GM12878 (cell line): ENCODE measurements at regions not wholly inside any gene's neighbourhood (a gene's known extent, or its start where the extent isn't known, plus 50 kb on each side); places are given as distances from the start of the nearest gene placed in this dataset.

ENCODE experiments used
- ATAC-seq: fragments of 200-7000 bp; cut with Tn5 transposase; 3 replicates; pipeline ENCODE4 v1.9.1; 2020; ENCODE audit warnings: mild to moderate bottlenecking, moderate library complexity
- BruUV-seq: library from RNA; stranded (reverse); fragments of 400-500 nt; replicated peaks from 2 replicates; lab custom pipeline; 2021; lab: Mats Ljungman, UMichigan
- CTCF ChIA-PET: fragments of 300-600 bp; sonication (Branson Sonifier 250); formaldehyde crosslinking; extraction: SDS; loops from one replicate; lab custom pipeline; 2021; ENCODE audit warnings: inconsistent platforms; lab: Yijun Ruan, JAX
- POLR2A ChIA-PET: fragments of 350-600 bp; formaldehyde crosslinking; extraction: SDS; loops from one replicate; lab custom pipeline; 2021; ENCODE audit warnings: inconsistent platforms; lab: Charles Lee
- RAD21 ChIA-PET: fragments of 300-600 bp; sonication (Branson Sonifier 250); formaldehyde crosslinking; loops from one replicate; lab custom pipeline; 2023; ENCODE audit warnings: antibody characterized with exemption; ENCODE audit not compliant: unreplicated experiment; lab: Charles Lee
- SMC1A ChIA-PET: fragments of 300-600 bp; sonication (Branson Sonifier 250); formaldehyde crosslinking; loops from one replicate; lab custom pipeline; 2023; ENCODE audit not compliant: unreplicated experiment, uncharacterized antibody; lab: Charles Lee
- DNase-seq: peaks from one replicate; pipeline ENCODE4 v3.0.0-alpha.2; 2011; ENCODE audit warnings: low read depth, low spot score
- FAIRE-seq: peaks from 3 replicates; lab custom pipeline; 2011; peaks lifted over from hg19 to GRCh38; lab: Jason Lieb, UNC
- H2AFZ ChIP-seq: 2 replicates; pipeline ENCODE4 v1.6.0; 2011; ENCODE audit warnings: low read depth, low read length, control low read depth; ENCODE audit not compliant: control insufficient read depth
- H3K27ac ChIP-seq: 2 replicates; pipeline ENCODE4 v1.5.1; 2011; ENCODE audit warnings: control low read depth; ENCODE audit not compliant: control insufficient read depth, insufficient read depth
- H3K27me3 ChIP-seq, 2 experiments: replicated peaks in 1 of 2; 2 replicates each; pipeline versions ENCODE4 v1.6.0 to v1.6.1; 2011; ENCODE audit warnings: low read length in 1 of 2; ENCODE audit not compliant: control insufficient read depth in 2 of 2, insufficient read depth in 2 of 2
- H3K36me3 ChIP-seq, 2 experiments: 2 replicates each; pipeline ENCODE4 v1.5.1; 2011; ENCODE audit warnings: low read length in 1 of 2; ENCODE audit not compliant: control insufficient read depth in 2 of 2, insufficient read depth in 2 of 2
- H3K4me1 ChIP-seq: 2 replicates; pipeline ENCODE4 v1.6.1; 2011; ENCODE audit warnings: mild to moderate bottlenecking, low read length, moderate library complexity, mixed read lengths; ENCODE audit not compliant: control insufficient read depth, insufficient read depth
- H3K4me2 ChIP-seq: 2 replicates; pipeline ENCODE4 v1.6.0; 2011; ENCODE audit warnings: control low read depth; ENCODE audit not compliant: control insufficient read depth, insufficient read depth
- H3K4me3 ChIP-seq: fragments of 200-600 bp; sonication (generic); 2 replicates; pipeline ENCODE4 v1.5.1; 2016
- H3K79me2 ChIP-seq: 2 replicates; pipeline ENCODE4 v1.6.0; 2011; ENCODE audit warnings: low read length; ENCODE audit not compliant: control insufficient read depth, insufficient read depth
- H3K9ac ChIP-seq: 2 replicates; pipeline ENCODE4 v1.8.0; 2011; ENCODE audit warnings: low read length, control low read depth, mixed read lengths; ENCODE audit not compliant: control insufficient read depth, insufficient read depth
- H3K9me3 ChIP-seq: replicated peaks from 3 replicates; pipeline ENCODE4 v1.5.1; 2011; ENCODE audit warnings: mild to moderate bottlenecking, low read length; ENCODE audit not compliant: control insufficient read depth, insufficient read depth
- H4K20me1 ChIP-seq: 2 replicates; pipeline ENCODE4 v1.6.0; 2011; ENCODE audit not compliant: control insufficient read depth, insufficient read depth
- CHD1 ChIP-seq: IDR thresholded peaks from 2 replicates; pipeline ENCODE4 v1.6.1; 2012; ENCODE audit warnings: low read depth, low read length, improper control_type of control experiment
- FOS ChIP-seq: IDR thresholded peaks from 3 replicates; pipeline ENCODE4 v1.6.1; 2011; ENCODE audit warnings: borderline replicate concordance; ENCODE audit not compliant: insufficient read length; ENCODE audit errors: extremely low read depth
- IKZF2 ChIP-seq, 2 experiments: fragments of 450-650 bp; IDR thresholded peaks; 2 replicates each; pipeline ENCODE4 v1.6.1; 2017; ENCODE audit warnings: mild to moderate bottlenecking in 2 of 2, moderate library complexity in 2 of 2
- NR2C1 ChIP-seq: fragments of 450-650 bp; IDR thresholded peaks from 2 replicates; pipeline ENCODE4 v1.6.1; 2017; ENCODE audit warnings: antibody characterized with exemption, mild to moderate bottlenecking, moderate library complexity
- NR2C2 ChIP-seq: IDR thresholded peaks from 2 replicates; pipeline ENCODE4 v1.6.1; 2011; ENCODE audit warnings: borderline replicate concordance, low read depth; ENCODE audit not compliant: control insufficient read depth, insufficient read length
- POLR2A ChIP-seq: IDR thresholded peaks from 2 replicates; pipeline ENCODE4 v1.6.1; 2011; ENCODE audit warnings: low read depth, mild to moderate bottlenecking, low read length
- RAD51 ChIP-seq: fragments of 450-650 bp; IDR thresholded peaks from 2 replicates; pipeline ENCODE4 v1.6.1; 2016; ENCODE audit warnings: moderate library complexity, mild to moderate bottlenecking, inconsistent platforms
- SMAD1 ChIP-seq: fragments of 450-650 bp; IDR thresholded peaks from 2 replicates; pipeline ENCODE4 v1.6.1; 2018; ENCODE audit warnings: mild to moderate bottlenecking, low read depth; ENCODE audit not compliant: partially characterized antibody
- SPI1 ChIP-seq: IDR thresholded peaks from 2 replicates; pipeline ENCODE4 v1.6.1; 2011; ENCODE audit warnings: low read depth, mild to moderate bottlenecking, low read length, moderate library complexity, borderline replicate concordance; ENCODE audit not compliant: insufficient read depth
- TCF7 ChIP-seq: IDR thresholded peaks from 2 replicates; pipeline ENCODE4 v1.6.1; 2014; ENCODE audit warnings: antibody characterized with exemption, borderline replicate concordance
- YY1 ChIP-seq: IDR thresholded peaks from 2 replicates; pipeline ENCODE4 v1.6.1; 2011; ENCODE audit warnings: low read depth, mild to moderate bottlenecking, low read length
- ZNF274 ChIP-seq: IDR thresholded peaks from one replicate; pipeline ENCODE4 v1.8.0; 2011; ENCODE audit not compliant: insufficient read length, insufficient read depth
- ZNF384 ChIP-seq: IDR thresholded peaks from 2 replicates; pipeline ENCODE4 v1.6.1; 2012; ENCODE audit warnings: low read depth, mild to moderate bottlenecking, low read length, improper control_type of control experiment, borderline replicate concordance
- WGBS: methylation state at CpG from one replicate; pipeline ENCODE4 v1.1.6; 2016; ENCODE audit warnings: low lambda C conversion rate; ENCODE audit not compliant: insufficient replicate concordance, insufficient coverage; ENCODE audit errors: missing lambda C conversion rate; 5-methylcytosine and 5-hydroxymethylcytosine counted together
- in situ Hi-C: fragments of 300-500 bp; cut with MboI; formaldehyde crosslinking; loops from 9 replicates; pipeline ENCODE4 v1.14.3; 2018; ENCODE audit warnings: mixed read lengths
- intact Hi-C: fragments of 100-400 bp; cut with micrococcal nuclease; formaldehyde crosslinking; loops from one replicate; pipeline ENCODE4 v1.14.2; 2022; ENCODE audit not compliant: unreplicated experiment
- TF ChIP-seq, protein P1 (sequence below): fragments of 450-650 bp; IDR thresholded peaks from 2 replicates; pipeline ENCODE4 v1.6.1; 2014; ENCODE audit warnings: mild to moderate bottlenecking
- TF ChIP-seq, protein P2 (sequence below): IDR thresholded peaks from 2 replicates; pipeline ENCODE4 v1.6.1; 2012; ENCODE audit warnings: improper control_type of control experiment, low read depth, low read length; ENCODE audit not compliant: insufficient replicate concordance

DNA sequence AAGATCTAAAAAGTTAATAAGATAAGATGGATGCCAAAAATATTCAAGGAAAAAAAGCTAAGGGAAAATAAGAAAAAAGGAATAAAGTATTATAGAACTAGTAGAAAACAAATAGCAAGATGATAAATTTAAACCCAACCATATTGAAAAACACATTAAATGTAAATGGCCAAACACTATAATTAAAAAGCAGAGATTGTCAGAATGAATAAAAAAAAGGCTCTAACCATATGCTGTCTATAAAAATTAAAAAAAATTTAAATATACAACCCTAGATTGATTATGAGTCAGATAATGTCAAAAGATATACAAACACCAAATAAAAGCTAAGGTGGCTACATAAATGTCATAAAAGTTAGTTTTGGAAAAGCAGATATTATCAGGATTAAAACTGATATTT is 617.5 kb upstream of the SGCG start:
- ChIA-PET POLR2A (no interaction called here), RAD21 (no interaction called here), SMC1A (no interaction called here), CTCF (no interaction called here)
- Histone ChIP-seq H3K9me3 (no peaks in the 10 kb centered on the region), H2AFZ (no peak overlapping the region), H3K4me3 (no peak overlapping the region), H3K9ac (no peak overlapping the region), H3K4me2 (no peak overlapping the region), H4K20me1 (no peaks in the 10 kb centered on the region), H3K27me3 (no peaks in the 10 kb centered on the region), H3K27ac (no peak overlapping the region), H3K4me1 (no peaks in the 10 kb centered on the region), H3K36me3 (no peaks in the 10 kb centered on the region), H3K79me2 (no peaks in the 10 kb centered on the region)
- no peak for FAIRE-seq
- DNase-seq = no peak
- TF ChIP-seq TCF7 (no peak), FOS (no peak), IKZF2 (IDR thresholded peaks at IDR 0.05) (no peak), YY1 (no peak)
- intact Hi-C loops (no loop called here), in situ Hi-C loops (no loop called here)
- BruUV-seq = no TSS peak
- no peak for ATAC-seq

DNA sequence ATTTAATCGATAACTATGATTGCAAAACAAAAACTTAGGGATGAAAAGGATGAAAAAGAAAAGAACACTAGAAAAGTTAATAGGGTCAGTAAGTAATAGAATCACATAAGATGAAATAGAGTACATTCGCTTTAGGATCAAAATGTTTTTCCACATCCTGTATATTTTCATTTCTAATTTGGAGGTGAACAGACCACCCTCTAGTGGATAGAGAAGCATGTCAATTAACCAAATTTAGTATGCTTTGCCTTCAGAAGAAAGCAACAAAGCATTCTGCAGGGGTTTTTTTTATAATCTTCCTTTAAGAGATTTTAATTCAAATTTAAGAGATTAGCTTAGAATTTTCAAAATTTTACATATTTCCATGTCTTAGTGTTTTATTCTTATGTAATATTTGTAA is 611.0 kb upstream of the SGCG start:
- Histone ChIP-seq H3K9ac (no peak overlapping the region), H3K4me2 (no peak overlapping the region), H3K36me3 (no peaks in the 10 kb centered on the region), H3K9me3 (no peaks in the 10 kb centered on the region), H3K27ac (no peak overlapping the region), H3K4me1 (no peaks in the 10 kb centered on the region), H3K27me3 (no peaks in the 10 kb centered on the region), H4K20me1 (no peaks in the 10 kb centered on the region), H2AFZ (no peak overlapping the region), H3K79me2 (no peaks in the 10 kb centered on the region), H3K4me3 (no peak overlapping the region)
- ChIA-PET SMC1A (interaction anchor here (0.6 kb wide), 1 partner anchor 448 kb away, joined by 5 read pairs; no protein-coding TSS in a partner anchor), POLR2A (no interaction called here), RAD21 (no interaction called here), CTCF (no interaction called here)
- no peak for DNase-seq
- no peak for FAIRE-seq
- in situ Hi-C loops (no loop called here), intact Hi-C loops (no loop called here)
- no TSS peak for BruUV-seq
- WGBS = 50% methylated on average over 2 of the region's 2 CpGs
- no peak for ATAC-seq
- TF ChIP-seq RAD51 (no peak), SPI1 (no peak), CHD1 (no peak), NR2C2 (no peak), NR2C1 (no peak), ZNF274 (no peak), SMAD1 (no peak), ZNF384 (no peak), POLR2A (no peak)
- TF ChIP-seq, protein P1, sequence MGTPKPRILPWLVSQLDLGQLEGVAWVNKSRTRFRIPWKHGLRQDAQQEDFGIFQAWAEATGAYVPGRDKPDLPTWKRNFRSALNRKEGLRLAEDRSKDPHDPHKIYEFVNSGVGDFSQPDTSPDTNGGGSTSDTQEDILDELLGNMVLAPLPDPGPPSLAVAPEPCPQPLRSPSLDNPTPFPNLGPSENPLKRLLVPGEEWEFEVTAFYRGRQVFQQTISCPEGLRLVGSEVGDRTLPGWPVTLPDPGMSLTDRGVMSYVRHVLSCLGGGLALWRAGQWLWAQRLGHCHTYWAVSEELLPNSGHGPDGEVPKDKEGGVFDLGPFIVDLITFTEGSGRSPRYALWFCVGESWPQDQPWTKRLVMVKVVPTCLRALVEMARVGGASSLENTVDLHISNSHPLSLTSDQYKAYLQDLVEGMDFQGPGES = no peak
- TF ChIP-seq, protein P2, sequence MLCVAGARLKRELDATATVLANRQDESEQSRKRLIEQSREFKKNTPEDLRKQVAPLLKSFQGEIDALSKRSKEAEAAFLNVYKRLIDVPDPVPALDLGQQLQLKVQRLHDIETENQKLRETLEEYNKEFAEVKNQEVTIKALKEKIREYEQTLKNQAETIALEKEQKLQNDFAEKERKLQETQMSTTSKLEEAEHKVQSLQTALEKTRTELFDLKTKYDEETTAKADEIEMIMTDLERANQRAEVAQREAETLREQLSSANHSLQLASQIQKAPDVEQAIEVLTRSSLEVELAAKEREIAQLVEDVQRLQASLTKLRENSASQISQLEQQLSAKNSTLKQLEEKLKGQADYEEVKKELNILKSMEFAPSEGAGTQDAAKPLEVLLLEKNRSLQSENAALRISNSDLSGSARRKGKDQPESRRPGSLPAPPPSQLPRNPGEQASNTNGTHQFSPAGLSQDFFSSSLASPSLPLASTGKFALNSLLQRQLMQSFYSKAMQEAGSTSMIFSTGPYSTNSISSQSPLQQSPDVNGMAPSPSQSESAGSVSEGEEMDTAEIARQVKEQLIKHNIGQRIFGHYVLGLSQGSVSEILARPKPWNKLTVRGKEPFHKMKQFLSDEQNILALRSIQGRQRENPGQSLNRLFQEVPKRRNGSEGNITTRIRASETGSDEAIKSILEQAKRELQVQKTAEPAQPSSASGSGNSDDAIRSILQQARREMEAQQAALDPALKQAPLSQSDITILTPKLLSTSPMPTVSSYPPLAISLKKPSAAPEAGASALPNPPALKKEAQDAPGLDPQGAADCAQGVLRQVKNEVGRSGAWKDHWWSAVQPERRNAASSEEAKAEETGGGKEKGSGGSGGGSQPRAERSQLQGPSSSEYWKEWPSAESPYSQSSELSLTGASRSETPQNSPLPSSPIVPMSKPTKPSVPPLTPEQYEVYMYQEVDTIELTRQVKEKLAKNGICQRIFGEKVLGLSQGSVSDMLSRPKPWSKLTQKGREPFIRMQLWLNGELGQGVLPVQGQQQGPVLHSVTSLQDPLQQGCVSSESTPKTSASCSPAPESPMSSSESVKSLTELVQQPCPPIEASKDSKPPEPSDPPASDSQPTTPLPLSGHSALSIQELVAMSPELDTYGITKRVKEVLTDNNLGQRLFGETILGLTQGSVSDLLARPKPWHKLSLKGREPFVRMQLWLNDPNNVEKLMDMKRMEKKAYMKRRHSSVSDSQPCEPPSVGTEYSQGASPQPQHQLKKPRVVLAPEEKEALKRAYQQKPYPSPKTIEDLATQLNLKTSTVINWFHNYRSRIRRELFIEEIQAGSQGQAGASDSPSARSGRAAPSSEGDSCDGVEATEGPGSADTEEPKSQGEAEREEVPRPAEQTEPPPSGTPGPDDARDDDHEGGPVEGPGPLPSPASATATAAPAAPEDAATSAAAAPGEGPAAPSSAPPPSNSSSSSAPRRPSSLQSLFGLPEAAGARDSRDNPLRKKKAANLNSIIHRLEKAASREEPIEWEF = no peak
